ENCODE measurements at regions not wholly inside any gene's neighbourhood (a gene's known extent, or its start where the extent isn't known, plus 50 kb on each side); places are given as distances from the start of the nearest gene placed in this dataset.
"Not testable (repeated sequence)": the region's sequence is repeated elsewhere in the genome, so short reads cannot be mapped to it uniquely, and the experiment has no call there.

GRCh38 chr9:63881386-63881785 lies 1403.6 kb downstream of the FOXD4L5 start:
- TF ChIP-seq, protein P1, sequence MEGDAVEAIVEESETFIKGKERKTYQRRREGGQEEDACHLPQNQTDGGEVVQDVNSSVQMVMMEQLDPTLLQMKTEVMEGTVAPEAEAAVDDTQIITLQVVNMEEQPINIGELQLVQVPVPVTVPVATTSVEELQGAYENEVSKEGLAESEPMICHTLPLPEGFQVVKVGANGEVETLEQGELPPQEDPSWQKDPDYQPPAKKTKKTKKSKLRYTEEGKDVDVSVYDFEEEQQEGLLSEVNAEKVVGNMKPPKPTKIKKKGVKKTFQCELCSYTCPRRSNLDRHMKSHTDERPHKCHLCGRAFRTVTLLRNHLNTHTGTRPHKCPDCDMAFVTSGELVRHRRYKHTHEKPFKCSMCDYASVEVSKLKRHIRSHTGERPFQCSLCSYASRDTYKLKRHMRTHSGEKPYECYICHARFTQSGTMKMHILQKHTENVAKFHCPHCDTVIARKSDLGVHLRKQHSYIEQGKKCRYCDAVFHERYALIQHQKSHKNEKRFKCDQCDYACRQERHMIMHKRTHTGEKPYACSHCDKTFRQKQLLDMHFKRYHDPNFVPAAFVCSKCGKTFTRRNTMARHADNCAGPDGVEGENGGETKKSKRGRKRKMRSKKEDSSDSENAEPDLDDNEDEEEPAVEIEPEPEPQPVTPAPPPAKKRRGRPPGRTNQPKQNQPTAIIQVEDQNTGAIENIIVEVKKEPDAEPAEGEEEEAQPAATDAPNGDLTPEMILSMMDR (conservative IDR thresholded peaks at IDR 0.05 in 1 of 2, IDR thresholded peaks at IDR 0.05 in 1 of 2; ENCODE audit: low read depth in 1 of 2, low read length in 2 of 2) = not testable (repeated sequence)
- not testable (repeated sequence) for TF ChIP-seq EZH2 (IDR thresholded peaks at IDR 0.05; ENCODE audit: low read length, missing control alignments)
